Body of pancreas (tissue), 4 donors: ENCODE measurements at regions not wholly inside any gene's neighbourhood (a gene's known extent, or its start where the extent isn't known, plus 50 kb on each side); places are given as distances from the start of the nearest gene placed in this dataset.

ENCODE experiments used
- POLR2A ChIP-seq, 3 donors: fragments of 450-650 bp; IDR thresholded peaks; one replicate each; pipeline ENCODE4 v1.6.1; 2016; ENCODE audit warnings: antibody characterized with exemption in 3 of 3, mild to moderate bottlenecking in 2 of 3
- TF ChIP-seq, protein P1 (sequence below), 7 experiments: fragments of 450-650 bp in 4 of 7; fragments of 200-600 bp in 3 of 7; sonication (generic) in 3 of 7; IDR thresholded peaks; one replicate each; pipeline ENCODE4 v1.5.1; 2016 to 2019; ENCODE audit warnings: antibody characterized with exemption in 7 of 7

GRCh38 chr22:49600891-49601431, 226.7 kb downstream of the BRD1 start:
- TF ChIP-seq, protein P1, sequence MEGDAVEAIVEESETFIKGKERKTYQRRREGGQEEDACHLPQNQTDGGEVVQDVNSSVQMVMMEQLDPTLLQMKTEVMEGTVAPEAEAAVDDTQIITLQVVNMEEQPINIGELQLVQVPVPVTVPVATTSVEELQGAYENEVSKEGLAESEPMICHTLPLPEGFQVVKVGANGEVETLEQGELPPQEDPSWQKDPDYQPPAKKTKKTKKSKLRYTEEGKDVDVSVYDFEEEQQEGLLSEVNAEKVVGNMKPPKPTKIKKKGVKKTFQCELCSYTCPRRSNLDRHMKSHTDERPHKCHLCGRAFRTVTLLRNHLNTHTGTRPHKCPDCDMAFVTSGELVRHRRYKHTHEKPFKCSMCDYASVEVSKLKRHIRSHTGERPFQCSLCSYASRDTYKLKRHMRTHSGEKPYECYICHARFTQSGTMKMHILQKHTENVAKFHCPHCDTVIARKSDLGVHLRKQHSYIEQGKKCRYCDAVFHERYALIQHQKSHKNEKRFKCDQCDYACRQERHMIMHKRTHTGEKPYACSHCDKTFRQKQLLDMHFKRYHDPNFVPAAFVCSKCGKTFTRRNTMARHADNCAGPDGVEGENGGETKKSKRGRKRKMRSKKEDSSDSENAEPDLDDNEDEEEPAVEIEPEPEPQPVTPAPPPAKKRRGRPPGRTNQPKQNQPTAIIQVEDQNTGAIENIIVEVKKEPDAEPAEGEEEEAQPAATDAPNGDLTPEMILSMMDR (IDR thresholded peaks at IDR 0.05): no peak
- TF ChIP-seq POLR2A (IDR thresholded peaks at IDR 0.05): no peak
